H9 (cell line): ENCODE measurements at regions not wholly inside any gene's neighbourhood (a gene's known extent, or its start where the extent isn't known, plus 50 kb on each side); places are given as distances from the start of the nearest gene placed in this dataset.

Source experiments
- DNase-seq: peaks from one replicate; pipeline ENCODE4 v3.0.0-alpha.2; 2017
- H2AFZ ChIP-seq: one replicate; pipeline ENCODE4 v1.6.1; 2013; ENCODE audit warnings: mild to moderate bottlenecking, low read length, control low read depth, moderate library complexity
- H2AK5ac ChIP-seq: 2 replicates; pipeline ENCODE4 v1.6.1; 2013; ENCODE audit warnings: low read length, control low read depth, mixed read lengths; ENCODE audit not compliant: insufficient read length
- H2BK120ac ChIP-seq: one replicate; pipeline ENCODE4 v1.6.1; 2013; ENCODE audit warnings: low read depth, mild to moderate bottlenecking, low read length, control low read depth, inconsistent platforms; ENCODE audit not compliant: poor library complexity, severe bottlenecking
- H2BK12ac ChIP-seq: 2 replicates; pipeline ENCODE4 v1.6.1; 2013; ENCODE audit warnings: low read length, control low read depth, mixed read lengths, low read depth; ENCODE audit not compliant: insufficient read length
- H2BK15ac ChIP-seq: 2 replicates; pipeline ENCODE4 v1.6.1; 2013; ENCODE audit warnings: low read depth, low read length, control low read depth
- H2BK20ac ChIP-seq: one replicate; pipeline ENCODE4 v1.6.1; 2013; ENCODE audit warnings: low read depth, mild to moderate bottlenecking, low read length, control low read depth, inconsistent platforms; ENCODE audit not compliant: poor library complexity, severe bottlenecking
- H2BK5ac ChIP-seq: 2 replicates; pipeline ENCODE4 v1.6.1; 2013; ENCODE audit warnings: low read length, control low read depth, mixed read lengths; ENCODE audit not compliant: insufficient read length
- H3K14ac ChIP-seq: 2 replicates; pipeline ENCODE4 v1.6.1; 2013; ENCODE audit warnings: low read length, control low read depth; ENCODE audit not compliant: insufficient read depth
- H3K18ac ChIP-seq: 2 replicates; pipeline ENCODE4 v1.6.1; 2013; ENCODE audit warnings: low read depth, mild to moderate bottlenecking, mixed read lengths, low read length, control low read depth; ENCODE audit not compliant: insufficient read length
- H3K23ac ChIP-seq: 2 replicates; pipeline ENCODE4 v1.6.1; 2013; ENCODE audit warnings: low read length, control low read depth, mixed read lengths, low read depth; ENCODE audit not compliant: insufficient read length
- H3K23me2 ChIP-seq: 2 replicates; pipeline ENCODE4 v1.6.1; 2013; ENCODE audit warnings: low read depth, mild to moderate bottlenecking, mixed read lengths, low read length, control low read depth; ENCODE audit not compliant: insufficient read length, poor library complexity, severe bottlenecking
- H3K27ac ChIP-seq: 2 replicates; pipeline ENCODE4 v1.5.1; 2013; ENCODE audit warnings: low read length, control low read depth, mixed read lengths, low read depth; ENCODE audit not compliant: insufficient read length
- H3K27me3 ChIP-seq: 2 replicates; pipeline ENCODE4 v1.6.1; 2013; ENCODE audit warnings: low read length, control low read depth, inconsistent platforms; ENCODE audit not compliant: insufficient read depth
- H3K4ac ChIP-seq: 2 replicates; pipeline ENCODE4 v1.6.1; 2013; ENCODE audit warnings: low read depth, mild to moderate bottlenecking, control low read depth, inconsistent platforms, low read length, moderate library complexity
- H3K4me1 ChIP-seq: 2 replicates; pipeline ENCODE4 v1.6.1; 2013; ENCODE audit warnings: low read length, control low read depth, inconsistent platforms; ENCODE audit not compliant: insufficient read depth
- H3K4me2 ChIP-seq: 2 replicates; pipeline ENCODE4 v1.6.1; 2013; ENCODE audit warnings: low read length, control low read depth, mixed read lengths; ENCODE audit not compliant: insufficient read length, insufficient read depth
- H3K56ac ChIP-seq: 2 replicates; pipeline ENCODE4 v1.6.1; 2013; ENCODE audit warnings: low read depth, mild to moderate bottlenecking, mixed read lengths, low read length, control low read depth; ENCODE audit not compliant: insufficient read length
- H3K79me1 ChIP-seq: 2 replicates; pipeline ENCODE4 v1.6.1; 2013; ENCODE audit warnings: low read depth, mild to moderate bottlenecking, moderate library complexity, low read length, control low read depth, inconsistent platforms; ENCODE audit not compliant: insufficient read depth, poor library complexity, severe bottlenecking
- H3K79me2 ChIP-seq: 2 replicates; pipeline ENCODE4 v1.6.1; 2013; ENCODE audit warnings: low read length, control low read depth, inconsistent platforms; ENCODE audit not compliant: insufficient read depth
- H3K9ac ChIP-seq: 2 replicates; pipeline ENCODE4 v1.6.1; 2013; ENCODE audit warnings: low read length, control low read depth, mixed read lengths; ENCODE audit not compliant: insufficient read length; ENCODE audit errors: extremely low read depth
- H3K9me3 ChIP-seq: one replicate; pipeline ENCODE4 v1.6.1; 2013; ENCODE audit warnings: low read depth, low read length, inconsistent platforms; ENCODE audit not compliant: control insufficient read depth
- H3T11ph ChIP-seq: one replicate; pipeline ENCODE4 v1.6.1; 2013; ENCODE audit warnings: mild to moderate bottlenecking, low read length, control low read depth, inconsistent platforms
- H4K20me1 ChIP-seq: one replicate; pipeline ENCODE4 v1.6.1; 2013; ENCODE audit not compliant: control insufficient read depth, insufficient read length, insufficient read depth
- H4K5ac ChIP-seq: 2 replicates; pipeline ENCODE4 v1.6.1; 2013; ENCODE audit warnings: low read depth, mild to moderate bottlenecking, mixed read lengths, low read length, control low read depth; ENCODE audit not compliant: insufficient read length
- H4K8ac ChIP-seq: replicated peaks from 2 replicates; pipeline ENCODE4 v1.6.1; 2013; ENCODE audit warnings: low read length, control low read depth, mixed read lengths, low read depth; ENCODE audit not compliant: insufficient read length
- H4K91ac ChIP-seq: 2 replicates; pipeline ENCODE4 v1.6.1; 2013; ENCODE audit warnings: low read depth, mild to moderate bottlenecking, moderate library complexity, mixed read lengths, low read length, control low read depth; ENCODE audit not compliant: insufficient read length
- H3K27ac Mint-ChIP-seq, 3 experiments: 2 replicates in 2 of 3; 3 replicates in 1 of 3; pipeline ENCODE4 v1.8.0; 2020 to 2021; ENCODE audit warnings: mixed read lengths in 3 of 3, mild to moderate bottlenecking in 1 of 3, moderate library complexity in 1 of 3
- H3K27me3 Mint-ChIP-seq: 2 replicates; pipeline ENCODE4 v1.8.0; 2021; ENCODE audit warnings: low read depth, mild to moderate bottlenecking, moderate library complexity, mixed read lengths
- H3K36me3 Mint-ChIP-seq, 3 experiments: 2 replicates in 2 of 3; 3 replicates in 1 of 3; pipeline ENCODE4 v1.8.0; 2020 to 2021; ENCODE audit warnings: low read depth in 3 of 3, mixed read lengths in 3 of 3; ENCODE audit not compliant: insufficient read depth in 1 of 3
- H3K4me1 Mint-ChIP-seq, 2 experiments: 2 replicates each; pipeline ENCODE4 v1.8.0; 2020; ENCODE audit warnings: mixed read lengths in 2 of 2
- H3K4me3 Mint-ChIP-seq, 2 experiments: 2 replicates in 1 of 2; 3 replicates in 1 of 2; pipeline ENCODE4 v1.8.0; 2020 to 2021; ENCODE audit warnings: mild to moderate bottlenecking in 2 of 2, mixed read lengths in 2 of 2, moderate library complexity in 1 of 2
- H3K9me3 Mint-ChIP-seq, 2 experiments: 2 replicates in 1 of 2; 3 replicates in 1 of 2; pipeline ENCODE4 v1.8.0; 2020; ENCODE audit warnings: mild to moderate bottlenecking in 2 of 2, mixed read lengths in 2 of 2, moderate library complexity in 1 of 2
- CTCF ChIP-seq: fragments of 200-600 bp; sonication (generic); conservative IDR thresholded peaks from 3 replicates; pipeline ENCODE4 v1.8.0; 2021; ENCODE audit warnings: antibody characterized with exemption, mild to moderate bottlenecking
- WGBS: extraction: QIAGEN DNeasy Blood & Tissue Kit; methylation state at CpG from one replicate; pipeline ENCODE4 v1.1.7; 2013; ENCODE audit warnings: missing lambda C conversion rate, low lambda C conversion rate, mixed read lengths; ENCODE audit not compliant: insufficient read length; ENCODE audit errors: extremely low coverage; 5-methylcytosine and 5-hydroxymethylcytosine counted together

GRCh38 chr5:51821697-51822096 is 438.4 kb downstream of the ISL1 start:
- H3K9me3 Mint-ChIP-seq, result no peaks in the 10 kb centered on the region; a peak in 1 of 5 replicates
- no peak overlapping the region for H2AK5ac ChIP-seq
- no peaks in the 10 kb centered on the region for H3K79me2 ChIP-seq
- H3K27ac ChIP-seq, result no peak overlapping the region
- H3K4me1 Mint-ChIP-seq, result peaks cover 4 to 7% of the 10 kb centered on the region in 2 experiments; a peak in 3 of 4 replicates
- H4K5ac ChIP-seq, result no peak overlapping the region
- no peaks in the 10 kb centered on the region for H3K27me3 Mint-ChIP-seq
- H3K4ac ChIP-seq, result no peak overlapping the region
- H3K79me1 ChIP-seq, result no peaks in the 10 kb centered on the region
- H4K8ac ChIP-seq, result no peak overlapping the region
- H3K14ac ChIP-seq, result no peak overlapping the region
- WGBS, result no CpG with 5 or more reads among the region's 3 CpGs
- H2BK15ac ChIP-seq, result no peak overlapping the region
- H3K4me1 ChIP-seq, result no peaks in the 10 kb centered on the region
- no peak overlapping the region for H3K56ac ChIP-seq
- H3K23ac ChIP-seq, result no peak overlapping the region
- no peaks in the 10 kb centered on the region for H3K27me3 ChIP-seq
- no peak overlapping the region for H3K4me3 Mint-ChIP-seq
- no peak overlapping the region for H2AFZ ChIP-seq
- no peak overlapping the region for H3T11ph ChIP-seq
- no peak overlapping the region for H3K18ac ChIP-seq
- H3K4me2 ChIP-seq, result no peak overlapping the region
- H3K9ac ChIP-seq, result no peak overlapping the region
- H3K9me3 ChIP-seq, result no peaks in the 10 kb centered on the region
- H4K20me1 ChIP-seq, result no peaks in the 10 kb centered on the region
- H2BK12ac ChIP-seq, result no peak overlapping the region
- no peak for DNase-seq
- H3K36me3 Mint-ChIP-seq, result no peaks in the 10 kb centered on the region
- H3K23me2 ChIP-seq, result no peaks in the 10 kb centered on the region
- no peak overlapping the region for H2BK5ac ChIP-seq
- no peak overlapping the region for H2BK120ac ChIP-seq
- TF ChIP-seq CTCF, result no peak
- no peak overlapping the region for H3K27ac Mint-ChIP-seq
- H4K91ac ChIP-seq, result no peak overlapping the region
- no peak overlapping the region for H2BK20ac ChIP-seq
